SH-SY5Y (cell line): ENCODE measurements at regions not wholly inside any gene's neighbourhood (a gene's known extent, or its start where the extent isn't known, plus 50 kb on each side); places are given as distances from the start of the nearest gene placed in this dataset.

ENCODE experiments used
- GATA2 ChIP-seq: IDR thresholded peaks from 2 replicates; pipeline ENCODE4 v1.6.1; 2011; ENCODE audit warnings: mild to moderate bottlenecking, low read depth, low read length
- GATA3 ChIP-seq: IDR thresholded peaks from 2 replicates; pipeline ENCODE4 v1.6.1; 2011; ENCODE audit warnings: low read depth, mild to moderate bottlenecking, low read length, moderate library complexity

DNA sequence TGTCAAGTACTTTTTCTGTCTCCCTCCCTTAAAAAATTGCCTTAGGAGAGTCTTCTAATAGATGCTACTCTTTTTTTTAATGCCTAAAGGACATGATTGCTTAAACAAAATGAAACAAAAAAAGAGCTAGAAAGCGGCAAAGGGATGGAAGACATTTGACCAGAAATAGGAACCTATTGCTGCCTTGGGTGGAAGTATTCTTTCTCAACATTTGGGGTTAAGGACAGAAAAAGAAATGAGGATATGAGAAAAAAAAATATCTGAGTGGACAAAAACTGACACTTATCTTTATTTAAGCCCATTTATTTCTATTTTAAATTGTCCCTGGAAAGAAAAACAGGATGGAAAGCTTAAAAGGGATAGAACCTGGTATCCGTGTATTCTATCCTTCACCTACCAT lies 664.9 kb upstream of the CITED2 start:
- TF ChIP-seq GATA3: no peak
- no peak for TF ChIP-seq GATA2
